ENCODE measurements at regions not wholly inside any gene's neighbourhood (a gene's known extent, or its start where the extent isn't known, plus 50 kb on each side); places are given as distances from the start of the nearest gene placed in this dataset.
A peak's percentile ranks its signal among the peaks of the same experiment; 100 is the strongest.

- no TSS peak for BruUV-seq (replicated peaks)
- 35% methylated on average over 3 of the region's 3 CpGs for WGBS (ENCODE audit: insufficient coverage, insufficient replicate concordance, low lambda C conversion rate, missing lambda C conversion rate)
- in situ Hi-C loops (cut with MboI) = no loop called here
- FAIRE-seq = no peak
- peaks cover 12% of the 10 kb centered on the region for H3K4me1 ChIP-seq (ENCODE audit: control insufficient read depth, insufficient read depth, low read length)
- no peak overlapping the region for H3K4me3 ChIP-seq
- SMC1A ChIA-PET (ENCODE audit: uncharacterized antibody, unreplicated experiment) = interaction anchor here (1.0 to 1.9 kb wide), 3 partner anchors 8 to 43 kb away, joined by 3 to 7 read pairs (median 4); no protein-coding TSS in a partner anchor
- TF ChIP-seq EP300 (IDR thresholded peaks at IDR 0.05; ENCODE audit: borderline replicate concordance in 1 of 2, control insufficient read depth in 1 of 2, low read depth in 2 of 2, low read length in 2 of 2) = peak in 1 of 2 experiments; percentile 29; a peak in 1 of 4 replicates
- no peak for TF ChIP-seq PRDM15 (CRISPR knock-in tag; IDR thresholded peaks at IDR 0.05)
- no peaks in the 10 kb centered on the region for H3K27me3 ChIP-seq (replicated peaks in 1 of 2; ENCODE audit: control insufficient read depth in 2 of 2, insufficient read depth in 2 of 2, low read length in 1 of 2)
- H3K4me2 ChIP-seq (ENCODE audit: control insufficient read depth, insufficient read depth) = no peak overlapping the region
- CTCF ChIA-PET = interaction anchor here (0.9 kb wide), 1 partner anchor 19 kb away, joined by 3 read pairs; no protein-coding TSS in a partner anchor
- H3K79me2 ChIP-seq (ENCODE audit: control insufficient read depth, insufficient read depth, low read length) = no peaks in the 10 kb centered on the region
- POLR2A ChIA-PET = no interaction called here
- H3K9ac ChIP-seq (ENCODE audit: control insufficient read depth, insufficient read depth, low read length) = no peak overlapping the region
- peak; percentile 9 for ATAC-seq
- H2AFZ ChIP-seq (ENCODE audit: control insufficient read depth, low read depth, low read length) = no peak overlapping the region
- H3K9me3 ChIP-seq (replicated peaks; ENCODE audit: control insufficient read depth, insufficient read depth, low read length) = no peaks in the 10 kb centered on the region
- no peaks in the 10 kb centered on the region for H3K36me3 ChIP-seq (ENCODE audit: control insufficient read depth in 2 of 2, insufficient read depth in 2 of 2, low read length in 1 of 2)
- RAD21 ChIA-PET (ENCODE audit: unreplicated experiment) = interaction anchor here (1.1 kb wide), 1 partner anchor 44 kb away, joined by 3 read pairs; no protein-coding TSS in a partner anchor
- intact Hi-C loops (cut with micrococcal nuclease; ENCODE audit: unreplicated experiment) = no loop called here
- H3K27ac ChIP-seq (ENCODE audit: control insufficient read depth, insufficient read depth) = no peak overlapping the region
- DNase-seq (ENCODE audit: low read depth, low spot score) = no peak
- no peaks in the 10 kb centered on the region for H4K20me1 ChIP-seq (ENCODE audit: control insufficient read depth, insufficient read depth)
Measured at GRCh38 chr4:111988514-111988913, 156.7 kb upstream of the FAM241A start.
